HG03175 (cell line): ENCODE measurements at regions not wholly inside any gene's neighbourhood (a gene's known extent, or its start where the extent isn't known, plus 50 kb on each side); places are given as distances from the start of the nearest gene placed in this dataset.

Experiments
- ATAC-seq: cut with Tn5 transposase; IDR thresholded peaks from one replicate; pipeline ENCODE4 v1.9.1; 2021; ENCODE audit warnings: mild to moderate bottlenecking, moderate library complexity; ENCODE audit not compliant: unreplicated experiment

DNA sequence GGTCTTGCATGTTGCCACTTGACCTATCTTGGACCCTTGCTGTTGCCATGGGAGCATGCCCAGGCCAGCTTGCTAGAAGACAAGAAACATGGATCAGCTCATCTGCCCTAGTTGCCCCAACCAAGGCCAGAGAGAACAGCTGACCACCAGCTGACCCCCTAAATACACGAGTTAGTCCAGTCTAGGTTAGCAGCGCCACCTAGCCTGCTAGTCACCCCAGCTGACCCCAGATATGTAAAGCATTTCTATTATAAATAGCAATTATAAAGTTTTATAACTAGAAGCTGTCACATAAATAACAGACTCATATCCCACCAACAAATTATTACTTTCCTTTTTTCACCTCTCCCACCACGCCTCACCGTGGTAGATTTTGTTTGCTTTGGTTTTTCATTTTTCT lies 387.8 kb downstream of the RASEF start:
- no peak for ATAC-seq

DNA sequence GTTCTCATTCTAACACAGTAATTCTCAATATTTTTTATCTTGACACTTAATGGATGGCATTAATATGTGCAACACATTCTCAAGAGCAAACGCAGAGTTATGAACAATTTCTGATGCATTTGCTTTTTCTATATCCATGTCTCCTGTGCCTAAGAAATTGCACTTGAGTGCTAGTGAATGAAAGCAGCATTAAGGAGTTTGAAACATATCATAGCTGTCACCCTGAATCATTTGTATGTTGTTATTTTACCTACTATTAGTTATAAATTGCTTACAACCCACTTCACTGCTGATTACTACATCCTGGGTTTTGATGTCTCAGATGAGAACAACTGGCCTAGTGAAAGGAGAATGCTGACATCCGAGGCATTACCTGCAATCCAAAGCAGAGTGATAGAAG lies 387.3 kb downstream of the RASEF start:
- ATAC-seq = no peak

- no peak for ATAC-seq
These were observed 385.9 kb downstream of the RASEF start for GRCh38 chr9:82677086-82677485.

- no peak for ATAC-seq
These were observed 383.5 kb downstream of the RASEF start for GRCh38 chr9:82679472-82679871.

GRCh38 chr9:82680179-82680935 lies 382.6 kb downstream of the RASEF start:
- no peak for ATAC-seq

DNA sequence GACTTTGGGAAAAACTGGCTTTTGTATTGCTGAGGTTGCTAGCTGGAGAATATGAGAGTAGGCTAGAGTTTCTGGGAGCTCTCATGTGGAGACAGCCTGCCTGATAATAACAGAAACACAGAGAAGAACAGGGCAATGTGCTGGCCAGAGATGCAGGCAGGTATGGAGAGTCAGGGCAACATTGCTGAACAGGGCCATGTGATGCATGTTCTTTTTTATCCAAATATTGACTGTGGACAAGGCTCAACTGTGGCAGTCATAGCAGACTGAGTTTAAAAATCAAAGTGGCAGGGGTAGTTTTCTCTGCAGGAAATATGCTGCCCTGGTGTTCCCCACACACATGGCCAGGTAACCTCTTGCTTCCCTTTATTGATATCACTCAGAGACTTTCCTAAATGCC lies 381.1 kb downstream of the RASEF start:
- ATAC-seq = no peak

DNA sequence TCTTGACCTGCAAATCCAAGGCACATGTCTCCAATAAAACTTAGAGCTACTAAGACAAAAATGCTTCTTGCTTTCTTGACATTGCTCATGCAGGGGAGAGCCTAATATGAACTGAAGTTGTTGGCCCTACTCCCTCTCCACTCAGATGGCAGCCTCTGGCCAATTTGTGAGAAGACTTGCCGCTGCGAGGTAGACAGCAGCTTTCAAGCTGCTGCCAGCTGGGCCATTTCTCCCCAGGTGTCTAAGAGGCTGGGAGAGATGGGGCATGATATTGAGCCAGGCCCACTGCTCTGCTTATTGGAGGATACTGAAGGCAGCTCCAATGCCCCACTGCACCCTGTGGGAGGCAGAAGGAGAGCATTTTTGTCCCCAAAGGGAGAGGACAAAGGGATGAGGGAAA lies 380.5 kb downstream of the RASEF start:
- no peak for ATAC-seq

DNA sequence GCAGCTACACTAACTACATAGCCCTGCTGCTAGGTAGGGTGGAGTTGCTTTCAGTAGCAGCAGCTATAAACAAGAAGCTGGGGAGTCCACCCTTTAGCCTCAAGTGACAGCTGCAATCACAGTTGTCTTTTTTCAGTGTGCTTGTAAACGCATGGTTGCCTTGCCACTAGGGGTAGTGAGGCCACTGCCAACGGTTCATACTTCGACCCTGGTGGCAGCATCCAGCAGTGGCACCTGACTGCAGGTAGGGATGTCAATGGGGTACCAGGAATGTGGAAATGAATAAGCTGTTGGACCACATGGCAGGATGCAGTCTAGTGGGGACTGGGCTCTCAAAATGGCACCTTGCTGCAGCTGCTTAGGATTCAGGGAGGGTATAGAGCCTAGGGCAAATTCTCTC lies 367.2 kb downstream of the RASEF start:
- no peak for ATAC-seq

DNA sequence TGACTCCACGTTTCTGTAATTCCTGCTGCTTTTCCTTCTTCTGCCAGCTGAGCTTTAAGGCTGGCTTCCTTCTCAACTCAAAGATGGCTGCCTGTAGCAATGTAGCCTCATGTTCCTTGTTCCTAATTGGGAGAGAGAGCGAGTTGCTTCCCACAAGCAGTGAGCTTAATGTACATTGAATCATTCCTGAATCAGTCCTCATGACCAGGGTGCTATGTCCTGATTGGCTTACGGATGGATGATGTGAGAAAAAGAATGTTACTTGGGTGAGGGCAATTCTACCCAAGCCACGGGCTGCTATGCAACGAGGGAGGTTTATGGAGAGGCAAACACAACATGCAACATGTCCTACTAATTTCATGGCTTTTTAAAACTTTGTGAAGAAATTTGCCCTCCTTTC lies 356.2 kb downstream of the RASEF start:
- ATAC-seq = no peak

DNA sequence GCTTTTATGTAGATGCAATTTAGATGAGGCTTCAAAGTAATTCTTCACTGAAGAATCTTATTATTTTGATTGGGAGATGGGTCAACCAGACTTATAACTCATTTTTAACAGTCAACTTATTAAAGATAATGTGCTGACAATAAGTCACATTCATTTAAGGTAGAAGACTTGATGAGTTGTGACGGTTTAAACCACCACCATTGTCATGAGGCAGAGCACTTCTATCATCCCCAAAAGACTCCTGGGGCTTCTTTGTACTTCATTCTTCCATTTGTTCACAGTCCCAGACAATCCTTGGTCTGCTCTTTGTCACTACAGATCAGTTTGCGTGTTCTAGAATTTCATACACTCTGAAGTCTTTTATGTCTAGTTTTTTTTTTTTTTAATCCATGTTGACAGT lies 346.1 kb downstream of the RASEF start:
- no peak for ATAC-seq

GRCh38 chr9:82720515-82720914 lies 342.4 kb downstream of the RASEF start:
- no peak for ATAC-seq

GRCh38 chr9:82721593-82721992 lies 341.3 kb downstream of the RASEF start:
- no peak for ATAC-seq

GRCh38 chr9:82722051-82722450 lies 340.9 kb downstream of the RASEF start:
- no peak for ATAC-seq

DNA sequence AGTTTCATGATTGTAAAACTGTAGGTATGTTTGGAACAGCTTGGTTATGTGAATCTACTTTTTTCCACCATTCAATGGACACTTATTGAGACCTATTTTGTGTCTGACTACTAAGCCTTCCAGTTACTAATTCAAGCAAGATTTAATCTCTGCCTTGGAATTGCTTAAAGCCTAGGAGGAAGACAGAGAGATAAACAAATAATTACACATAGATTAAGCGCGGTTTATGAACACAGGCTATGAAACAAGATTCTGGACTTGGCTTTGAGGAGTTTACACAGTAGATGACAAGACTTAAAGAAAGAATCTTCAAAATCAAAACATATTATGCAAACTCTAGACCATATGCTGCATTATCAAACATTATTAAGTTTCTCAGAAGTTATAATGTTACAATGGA lies 340.4 kb downstream of the RASEF start:
- ATAC-seq = no peak

- ATAC-seq = no peak
These were observed 336.3 kb downstream of the RASEF start for GRCh38 chr9:82726424-82727276.

DNA sequence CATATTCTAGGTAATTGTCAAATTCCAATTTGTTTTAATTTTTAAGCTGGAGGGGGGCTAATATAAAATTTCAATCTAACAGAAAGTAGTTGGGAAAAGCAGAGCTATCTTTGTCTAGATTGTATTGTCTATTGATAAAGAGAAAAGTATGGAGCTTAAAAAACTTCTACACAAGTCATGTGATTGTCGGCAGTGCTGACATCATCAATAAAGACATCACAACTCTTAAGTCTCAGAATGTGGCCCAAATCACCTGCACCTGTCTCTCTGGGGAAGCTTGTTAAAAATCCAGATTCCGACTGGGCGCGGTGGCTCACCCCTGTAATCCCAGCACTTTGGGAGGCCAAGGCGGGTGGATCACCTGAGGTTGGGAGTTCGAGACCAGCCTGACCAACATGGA lies 333.8 kb downstream of the RASEF start:
- ATAC-seq = no peak

DNA sequence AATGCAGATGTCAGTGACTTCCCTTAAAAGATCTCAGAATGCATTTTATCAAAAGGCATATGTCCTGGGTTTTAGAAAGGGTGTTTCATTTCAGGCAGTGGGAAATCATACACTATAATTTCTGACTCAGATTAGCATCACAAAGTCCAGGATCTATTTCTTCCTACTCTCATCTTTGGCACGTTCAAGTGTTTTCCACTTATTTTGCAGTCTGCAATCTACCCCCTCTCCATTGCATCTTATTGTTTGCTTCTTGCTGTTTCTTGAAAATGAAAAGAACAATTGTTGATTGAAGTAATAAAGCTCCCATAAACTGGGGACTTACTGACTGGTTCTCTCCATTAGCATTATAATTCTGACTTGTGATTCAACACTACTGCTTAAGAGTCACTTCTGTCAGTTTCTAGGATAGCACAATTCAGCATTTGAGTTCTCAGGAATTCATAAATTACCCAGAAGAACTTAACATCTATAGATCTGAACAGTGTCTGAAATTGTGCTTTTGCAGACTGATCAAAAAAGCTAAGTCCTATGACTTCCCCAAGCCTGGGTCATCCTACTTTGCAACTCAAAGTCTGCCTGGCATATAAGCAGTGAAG lies 332.9 kb downstream of the RASEF start:
- ATAC-seq = no peak

DNA sequence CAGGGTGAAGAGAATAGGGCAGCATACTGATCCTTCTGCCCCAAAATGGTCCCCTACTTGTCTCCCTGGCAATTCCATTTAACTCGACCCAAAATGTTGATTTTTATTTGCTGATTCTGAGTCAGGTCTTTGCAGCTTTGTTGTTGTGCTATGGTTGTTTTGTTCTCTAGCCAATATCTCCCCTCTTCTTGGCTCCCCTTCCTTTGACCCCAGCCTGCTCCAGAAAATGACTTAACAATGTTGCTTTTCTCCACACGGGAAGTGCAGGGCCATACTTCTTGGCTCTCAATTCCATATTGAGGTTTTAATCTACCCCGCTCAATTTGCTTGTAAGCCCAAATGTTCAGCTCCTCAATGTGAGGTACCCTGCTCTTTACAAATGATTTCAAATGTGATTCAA lies 330.0 kb downstream of the RASEF start:
- no peak for ATAC-seq

DNA sequence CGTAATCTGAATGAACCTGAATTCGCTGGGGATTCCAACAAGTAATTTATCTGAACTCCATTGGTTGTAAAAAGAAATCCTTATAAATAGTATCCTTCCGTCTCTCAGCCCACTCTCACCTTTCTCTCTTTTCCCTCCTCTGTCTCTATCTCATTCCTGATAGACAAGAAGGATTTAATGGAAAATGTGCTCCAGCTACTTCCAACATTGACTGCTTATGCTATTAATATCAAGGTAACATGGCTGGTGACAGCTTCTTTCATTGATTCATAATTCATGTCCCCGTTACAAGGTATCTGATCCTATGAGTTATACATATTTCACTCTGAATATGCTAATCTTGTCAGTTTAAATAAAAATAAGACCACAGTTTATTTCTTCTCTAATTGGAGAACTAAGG lies 326.8 kb downstream of the RASEF start:
- no peak for ATAC-seq

- no peak for ATAC-seq
These were observed 326.2 kb downstream of the RASEF start for GRCh38 chr9:82736701-82737100.

GRCh38 chr9:82745919-82746318 lies 317.0 kb downstream of the RASEF start:
- ATAC-seq = no peak

GRCh38 chr9:82750411-82750913 lies 312.5 kb downstream of the RASEF start:
- no peak for ATAC-seq
